Left cardiac atrium (tissue), 4 donors: ENCODE measurements at regions not wholly inside any gene's neighbourhood (a gene's known extent, or its start where the extent isn't known, plus 50 kb on each side); places are given as distances from the start of the nearest gene placed in this dataset.

Experiments used
- ATAC-seq, 2 donors: fragments of 200-7000 bp; cut with Tn5 transposase; one replicate each; pipeline ENCODE4 v1.9.1; 2020; ENCODE audit warnings: mild to moderate bottlenecking in 2 of 2, moderate library complexity in 2 of 2
- DNase-seq: peaks from one replicate; pipeline ENCODE4 v3.0.0-alpha.2; 2020
- intact Hi-C, 2 donors: fragments of 100-400 bp; cut with DNase I; formaldehyde crosslinking; loops; one replicate each; pipeline versions ENCODE4 v1.14.1 to v1.15.1; 2022 to 2023
- donor health status: DM: no; HTN: yes; CAD: no.
- donor health status: DM: no; HTN: yes; CAD: no; lungs with severe emphysema.
- donor health status: DM: yes; HTN: yes; CAD: no.
- donor health status: Dilated cardiomyopathy.

DNA sequence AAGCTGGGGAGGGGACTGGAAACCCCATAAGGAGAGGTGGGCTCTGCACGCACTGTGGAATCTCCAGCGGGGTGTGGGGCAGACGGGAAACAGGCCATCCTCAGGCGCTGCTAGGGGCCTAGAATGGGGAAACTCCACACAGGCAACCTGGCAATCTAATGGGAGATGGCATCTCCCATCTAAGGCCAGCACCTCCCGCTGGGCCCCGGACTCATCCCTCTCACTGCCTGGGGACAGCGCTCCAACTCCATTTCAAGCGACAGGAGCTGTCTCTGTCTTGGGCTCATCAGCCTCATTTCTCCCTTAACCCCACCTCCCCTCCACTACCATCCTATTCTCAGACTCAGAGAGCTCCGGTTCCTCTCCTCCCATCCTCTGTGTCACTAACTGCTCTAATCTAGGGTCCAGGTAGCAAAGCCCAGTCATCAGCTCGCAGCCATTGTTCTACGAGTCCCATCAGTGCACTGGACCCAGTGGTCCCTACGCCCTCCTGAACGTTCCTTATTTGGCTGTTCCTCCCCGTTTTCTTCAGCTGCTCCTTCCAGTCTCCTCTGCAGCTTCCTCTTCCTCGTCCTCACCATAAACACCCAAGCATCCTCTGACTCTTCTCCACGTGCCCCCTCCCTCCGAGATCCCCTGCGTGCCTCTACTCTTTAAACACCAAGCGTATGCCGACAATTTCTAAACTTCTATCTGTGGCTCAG lies 93.4 kb upstream of the CASZ1 start:
- ATAC-seq = no peak
- intact Hi-C loops = no loop called here
- DNase-seq = no peak

DNA sequence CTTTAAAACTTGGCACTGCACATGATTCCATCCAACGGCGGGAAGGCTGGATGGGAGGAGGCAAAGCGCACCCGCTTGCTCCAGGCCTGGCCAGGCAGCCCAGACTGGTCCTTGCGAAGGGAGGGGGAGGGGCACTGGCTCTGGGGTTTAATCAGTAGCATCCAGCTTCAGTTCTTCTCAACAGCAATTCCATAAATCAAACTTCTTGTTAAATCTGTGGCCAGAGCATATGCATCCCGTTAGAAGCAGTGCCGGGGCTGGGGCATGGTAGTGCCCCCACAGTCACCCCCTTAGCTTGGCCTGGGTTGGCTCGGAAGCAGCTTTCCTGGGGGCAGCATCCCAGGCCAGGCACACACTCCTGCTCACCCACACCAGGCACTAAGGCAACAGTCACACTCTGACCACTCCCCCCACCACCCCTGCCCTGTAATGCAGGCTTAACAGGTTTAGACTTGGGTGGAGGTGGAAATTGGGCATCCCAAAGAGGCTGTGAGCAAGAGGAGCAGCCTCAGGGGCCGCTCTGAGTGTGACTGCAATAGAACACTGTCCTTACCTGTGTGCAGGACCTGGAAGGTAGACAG lies 94.1 kb upstream of the CASZ1 start:
- ATAC-seq = no peak
- intact Hi-C loops = no loop called here
- no peak for DNase-seq

DNA sequence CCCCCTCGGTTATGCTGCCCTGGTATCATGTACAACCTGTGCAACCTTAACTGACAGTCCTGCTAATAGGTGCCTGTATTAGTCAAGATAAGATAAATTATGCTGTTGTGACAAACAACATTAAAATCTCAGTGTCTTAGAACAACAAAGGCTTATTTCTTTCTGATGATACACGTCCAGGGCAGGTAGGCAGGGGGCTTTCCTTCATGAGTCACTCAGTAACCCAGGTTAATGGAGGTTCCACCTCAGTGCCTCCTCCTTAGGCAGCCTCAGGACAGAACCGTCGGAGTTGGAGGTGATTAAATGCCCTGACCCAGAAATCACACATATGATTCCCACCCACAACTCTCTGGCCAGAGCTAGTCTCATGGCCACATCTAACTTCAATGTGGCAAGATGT lies 94.6 kb upstream of the CASZ1 start:
- DNase-seq (no peak), ATAC-seq (no peak)
- intact Hi-C loops = no loop called here

DNA sequence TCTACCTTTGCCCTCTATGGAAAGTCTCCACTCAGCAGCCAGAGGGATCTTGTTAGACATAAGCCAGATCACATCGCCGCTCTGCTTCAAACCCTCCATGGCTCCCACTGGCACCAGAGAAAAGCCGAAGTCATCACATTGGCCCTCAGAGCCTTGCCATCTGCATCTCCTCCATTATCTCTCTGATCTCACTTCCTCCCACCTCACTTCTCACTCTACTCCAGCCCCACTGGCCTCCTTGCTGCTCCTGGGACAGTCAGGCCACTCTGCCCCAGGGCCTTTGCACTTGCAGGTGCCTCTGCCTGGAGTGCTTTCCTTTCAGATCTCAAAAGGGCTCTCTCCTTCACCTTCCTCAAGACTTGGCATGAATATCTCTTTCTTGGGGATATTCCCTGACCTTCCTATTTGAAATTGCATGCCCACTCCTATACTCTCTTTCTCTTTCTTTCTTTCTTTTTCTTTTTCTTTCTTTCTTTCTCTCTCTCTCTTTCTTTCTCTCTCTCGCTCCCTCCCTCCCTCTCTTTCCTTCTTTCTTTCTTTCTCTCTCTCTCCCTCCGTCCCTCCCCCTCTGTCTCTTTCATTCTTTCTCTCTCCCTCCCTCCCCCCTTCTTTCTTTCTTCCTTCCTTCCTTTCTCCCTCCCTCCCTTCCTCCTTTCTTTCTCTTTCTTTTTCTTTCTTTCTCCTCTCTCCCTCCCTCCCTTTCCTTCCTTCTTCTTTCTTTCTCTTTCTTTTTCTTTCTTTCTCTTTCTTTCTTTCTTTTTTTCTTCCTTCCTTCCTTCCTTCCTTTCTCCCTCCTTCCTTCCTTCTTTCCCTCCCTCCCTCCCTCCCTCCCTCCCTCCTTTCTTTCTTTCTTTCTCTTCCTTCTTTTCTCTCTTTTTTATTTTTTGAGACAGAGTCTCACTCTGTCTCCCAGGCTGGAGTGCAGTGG lies 96.0 kb upstream of the CASZ1 start:
- ATAC-seq (no peak), DNase-seq (no peak)
- intact Hi-C loops = no loop called here

DNA sequence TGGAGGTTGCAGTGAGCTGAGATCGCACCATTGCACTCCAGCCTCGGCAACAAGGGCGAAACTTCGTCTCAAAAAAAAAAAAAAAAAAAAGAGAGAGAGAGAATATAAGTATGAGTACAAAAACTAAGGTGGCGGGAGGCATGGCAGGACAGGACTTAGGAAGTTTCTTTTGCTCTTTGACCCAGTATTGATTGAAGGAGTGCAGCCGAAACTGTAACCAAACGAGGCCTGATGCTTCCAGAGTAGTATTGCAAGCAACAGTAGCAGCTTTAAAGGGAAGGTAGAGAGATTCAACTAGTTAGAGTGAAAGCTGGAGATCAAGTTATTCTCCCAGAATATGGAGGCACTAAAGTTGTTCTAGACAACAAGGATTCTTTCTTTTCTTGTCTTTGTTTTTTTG lies 99.2 kb upstream of the CASZ1 start:
- DNase-seq (no peak), ATAC-seq (no peak)
- intact Hi-C loops = no loop called here

DNA sequence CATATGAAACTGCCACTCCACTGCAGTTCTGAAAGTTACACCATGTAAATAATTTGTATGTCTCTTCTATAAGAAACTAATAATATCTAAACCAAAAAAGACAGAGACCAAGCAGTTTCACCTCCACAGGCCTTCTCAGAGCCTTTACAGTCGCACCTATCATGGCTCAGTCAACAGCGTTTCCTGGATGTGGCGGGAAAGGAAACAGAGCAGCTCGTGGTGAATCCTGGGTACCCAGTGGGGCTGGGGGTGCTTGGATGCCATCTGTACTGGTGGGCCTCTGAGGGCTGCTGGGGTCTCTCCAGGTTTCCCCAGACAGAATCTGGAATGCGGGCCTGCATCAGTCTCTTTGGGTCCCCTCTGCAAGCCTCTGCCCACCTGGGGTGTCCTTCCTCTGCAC lies 100.2 kb upstream of the CASZ1 start:
- ATAC-seq (no peak), DNase-seq (no peak)
- intact Hi-C loops = no loop called here

DNA sequence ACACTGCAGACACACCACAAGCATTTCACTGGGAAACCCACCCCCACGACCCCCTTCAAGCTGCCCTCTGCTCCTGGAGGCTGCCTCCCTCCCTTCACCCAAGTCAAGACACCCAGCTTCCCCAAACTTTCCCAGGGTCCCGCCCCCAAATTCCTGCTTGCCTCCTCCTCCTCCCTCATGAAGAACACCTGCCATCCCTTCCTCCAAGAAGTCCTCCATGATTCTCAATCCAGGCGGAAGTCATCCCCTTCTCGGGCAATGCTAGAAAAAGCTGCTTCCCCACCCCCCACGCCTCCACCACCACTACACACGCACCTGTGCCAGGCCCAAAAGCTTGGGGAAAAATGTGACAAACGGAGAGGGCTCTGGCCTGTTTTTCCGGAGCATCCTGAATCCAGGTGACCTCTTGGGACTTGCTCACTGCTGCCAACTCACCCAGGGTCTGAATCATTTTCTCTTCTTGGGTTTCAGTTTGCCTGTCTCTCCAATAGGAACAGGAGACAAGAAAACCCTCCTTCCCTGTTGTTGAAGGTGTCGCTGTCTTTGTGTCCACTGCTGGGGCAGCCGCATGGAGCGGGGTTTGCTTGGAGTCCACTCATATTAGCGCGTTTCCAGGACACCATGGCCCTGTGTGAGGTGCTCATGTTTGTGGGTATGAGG lies 101.0 kb upstream of the CASZ1 start:
- intact Hi-C loops = no loop called here
- no peak for DNase-seq
- ATAC-seq = no peak

DNA sequence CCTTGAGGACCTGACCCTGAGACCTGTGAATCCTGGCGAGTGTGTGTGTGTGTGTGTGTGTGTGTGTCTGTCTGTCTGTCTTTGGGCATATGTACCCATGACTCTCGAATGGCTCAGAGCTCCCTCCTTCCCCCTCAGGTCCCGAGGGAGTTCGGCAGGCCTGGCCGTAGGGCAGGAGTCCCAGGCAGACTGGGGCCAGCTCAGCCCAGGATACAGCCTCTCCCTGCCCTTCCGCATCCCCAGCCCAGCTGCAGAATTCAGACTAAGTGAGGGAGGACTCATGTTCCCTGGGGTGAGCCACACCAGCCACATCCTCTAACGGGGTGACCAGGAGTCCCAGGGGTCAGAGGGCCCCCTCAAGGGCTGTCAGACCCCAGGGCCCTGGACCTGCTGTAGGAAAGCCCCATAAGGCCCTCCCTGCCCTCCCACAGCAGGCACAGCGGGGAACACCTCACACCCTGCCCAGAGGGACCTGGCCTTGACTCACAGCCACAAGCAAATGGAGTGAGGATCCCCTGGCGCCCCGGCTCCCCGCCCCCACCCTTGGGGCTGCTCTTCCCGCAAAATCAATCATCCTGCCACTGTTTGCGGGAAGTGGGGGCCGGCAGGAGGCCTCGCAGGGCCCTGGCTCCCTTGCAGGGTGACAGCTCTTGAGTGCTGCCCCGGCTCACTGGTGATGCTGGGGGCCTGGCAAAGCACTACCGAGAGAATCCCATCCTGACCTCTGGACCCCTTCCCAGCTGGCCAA lies 101.7 kb upstream of the CASZ1 start:
- no peak for DNase-seq
- intact Hi-C loops = no loop called here
- no peak for ATAC-seq

DNA sequence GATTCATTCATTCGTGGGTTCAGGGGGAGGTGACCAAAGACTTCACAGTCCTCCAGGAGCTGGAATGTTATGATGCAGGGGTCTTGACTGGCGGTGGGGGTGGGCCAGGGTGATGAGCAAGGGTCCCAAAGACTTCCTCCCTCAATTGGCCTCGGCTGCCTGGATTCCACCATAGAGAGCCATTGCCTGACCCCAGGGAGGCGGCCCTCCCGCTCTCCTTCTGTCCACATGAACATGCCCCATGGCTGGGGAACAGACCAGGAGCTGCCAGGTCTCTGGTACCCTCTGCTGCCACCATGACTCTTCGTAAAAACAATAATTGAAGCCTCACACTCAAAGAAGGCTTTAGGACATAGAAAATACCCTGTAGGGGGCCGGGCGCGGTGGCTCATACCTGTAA lies 102.5 kb upstream of the CASZ1 start:
- DNase-seq = no peak
- no peak for ATAC-seq
- intact Hi-C loops = no loop called here

DNA sequence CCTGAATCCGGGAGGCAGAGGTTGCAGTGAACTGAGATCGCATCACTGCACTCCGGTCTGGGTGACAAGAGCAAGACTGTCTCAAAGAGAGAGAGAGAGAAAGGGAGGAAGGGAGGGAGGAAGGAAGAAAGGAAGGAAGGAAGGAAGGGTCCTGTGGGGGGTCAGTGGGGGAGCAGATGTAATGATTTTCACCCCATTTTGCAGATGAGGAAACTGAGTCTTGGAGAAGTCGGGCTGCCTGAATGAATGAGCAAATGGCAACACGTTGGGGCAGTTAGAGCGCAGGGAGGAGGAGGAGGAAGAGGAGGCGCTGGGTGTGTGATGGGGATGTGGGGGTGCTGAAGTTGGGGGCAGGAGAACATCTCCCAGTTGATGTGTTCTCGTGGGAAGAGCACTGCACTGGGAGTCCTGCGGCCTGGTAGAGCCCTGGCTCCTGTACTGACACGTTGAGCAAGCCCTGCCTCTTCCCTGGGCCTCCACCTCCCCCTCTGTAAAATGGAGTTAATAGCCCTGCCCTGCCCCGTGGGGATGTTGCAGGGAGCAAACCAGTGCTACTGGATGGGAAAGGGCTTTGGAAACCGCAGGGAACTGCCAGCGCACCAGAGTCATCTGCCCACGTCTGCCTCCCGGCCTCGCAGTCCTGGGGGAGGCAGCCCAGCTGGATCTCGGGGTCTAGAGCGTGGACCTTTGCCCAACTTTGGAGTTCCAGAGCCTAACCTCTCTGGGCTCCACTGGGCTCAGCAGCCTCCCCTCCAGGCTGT lies 103.2 kb upstream of the CASZ1 start:
- DNase-seq (peak; percentile 16), ATAC-seq (no peak)
- intact Hi-C loops = no loop called here

DNA sequence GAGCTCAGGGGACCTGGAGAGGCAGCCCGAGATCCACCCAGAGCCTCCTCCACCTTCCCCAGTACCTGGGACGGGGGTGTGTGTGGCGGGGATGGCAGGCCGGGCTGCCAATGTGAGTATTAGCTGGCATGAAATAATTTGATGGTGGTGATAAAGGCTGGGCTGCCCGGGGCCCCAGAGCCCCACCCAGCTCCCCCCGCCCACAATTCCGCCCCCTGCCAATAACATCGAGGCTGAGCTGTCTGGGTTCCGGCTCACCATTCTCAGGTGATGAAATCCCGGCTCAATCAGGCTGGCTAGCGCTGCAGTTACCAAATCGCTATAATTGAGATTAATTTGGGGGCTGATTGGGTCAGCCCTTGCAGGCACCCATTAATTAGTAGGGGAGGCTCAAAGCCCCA lies 103.8 kb upstream of the CASZ1 start:
- DNase-seq = no peak
- peak in 1 of 2 donors; percentile 37 for ATAC-seq
- intact Hi-C loops = no loop called here

DNA sequence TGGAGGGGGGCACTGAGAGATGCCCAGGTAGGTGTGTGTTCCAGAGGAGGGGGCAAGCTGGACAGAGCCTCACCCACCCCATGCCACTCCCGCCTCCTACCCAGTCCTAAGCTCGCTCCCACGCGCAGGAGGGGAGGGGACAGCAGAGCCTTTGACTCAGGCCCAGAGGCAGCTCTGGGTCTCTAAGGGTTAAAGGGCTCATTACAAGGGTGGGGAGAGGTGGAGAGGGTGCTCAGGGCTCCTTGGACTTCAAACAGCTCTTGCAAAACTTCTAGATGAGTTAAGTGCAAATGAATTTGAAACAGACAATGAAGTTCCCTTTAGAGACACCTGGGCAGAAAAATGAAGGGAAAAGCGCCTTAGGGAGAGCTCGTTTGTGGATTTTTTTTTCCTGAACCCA lies 104.2 kb upstream of the CASZ1 start:
- intact Hi-C loops = no loop called here
- DNase-seq (peak; percentile 4), ATAC-seq (peak in 1 of 2 donors; percentile 45)

DNA sequence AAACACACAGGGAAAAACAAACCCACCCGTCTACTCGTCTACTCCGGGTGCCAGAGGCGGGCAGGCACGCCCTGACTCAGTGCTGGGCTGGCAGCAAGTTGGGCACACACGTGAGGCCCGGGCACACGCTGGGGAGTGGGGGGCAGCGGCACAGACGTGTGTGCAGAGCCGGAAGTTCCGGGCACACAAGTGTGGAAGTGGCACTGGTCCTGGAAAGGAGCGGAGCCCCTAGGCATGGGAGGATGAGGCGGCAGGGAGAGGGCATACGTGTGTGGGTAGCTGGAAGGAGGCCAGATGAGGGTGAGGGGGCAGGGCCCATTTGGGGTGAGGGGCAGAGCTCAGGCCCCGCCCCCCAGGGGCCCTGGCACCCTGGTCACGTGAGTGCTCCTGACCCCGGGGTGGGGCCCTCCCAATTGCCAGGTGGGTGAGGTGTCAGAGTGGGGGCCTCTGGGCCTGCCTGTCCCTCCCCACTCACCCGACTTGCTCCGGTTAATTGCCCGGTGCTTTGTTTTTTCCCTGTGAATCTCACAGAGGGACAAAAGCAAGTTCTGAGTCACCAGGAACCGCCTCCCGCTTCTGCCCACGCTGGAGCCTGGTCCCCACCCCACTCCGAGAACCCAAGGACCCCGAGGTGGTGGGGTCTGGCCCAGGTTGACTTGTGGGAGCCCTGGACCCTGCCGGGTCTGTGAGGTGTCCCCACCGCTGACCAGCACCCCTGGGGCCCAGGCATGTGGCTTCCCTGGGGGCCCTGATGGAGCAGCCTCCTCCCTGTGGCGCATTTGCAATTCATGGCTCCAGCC lies 104.8 kb upstream of the CASZ1 start:
- DNase-seq = peak; percentile 16

DNA sequence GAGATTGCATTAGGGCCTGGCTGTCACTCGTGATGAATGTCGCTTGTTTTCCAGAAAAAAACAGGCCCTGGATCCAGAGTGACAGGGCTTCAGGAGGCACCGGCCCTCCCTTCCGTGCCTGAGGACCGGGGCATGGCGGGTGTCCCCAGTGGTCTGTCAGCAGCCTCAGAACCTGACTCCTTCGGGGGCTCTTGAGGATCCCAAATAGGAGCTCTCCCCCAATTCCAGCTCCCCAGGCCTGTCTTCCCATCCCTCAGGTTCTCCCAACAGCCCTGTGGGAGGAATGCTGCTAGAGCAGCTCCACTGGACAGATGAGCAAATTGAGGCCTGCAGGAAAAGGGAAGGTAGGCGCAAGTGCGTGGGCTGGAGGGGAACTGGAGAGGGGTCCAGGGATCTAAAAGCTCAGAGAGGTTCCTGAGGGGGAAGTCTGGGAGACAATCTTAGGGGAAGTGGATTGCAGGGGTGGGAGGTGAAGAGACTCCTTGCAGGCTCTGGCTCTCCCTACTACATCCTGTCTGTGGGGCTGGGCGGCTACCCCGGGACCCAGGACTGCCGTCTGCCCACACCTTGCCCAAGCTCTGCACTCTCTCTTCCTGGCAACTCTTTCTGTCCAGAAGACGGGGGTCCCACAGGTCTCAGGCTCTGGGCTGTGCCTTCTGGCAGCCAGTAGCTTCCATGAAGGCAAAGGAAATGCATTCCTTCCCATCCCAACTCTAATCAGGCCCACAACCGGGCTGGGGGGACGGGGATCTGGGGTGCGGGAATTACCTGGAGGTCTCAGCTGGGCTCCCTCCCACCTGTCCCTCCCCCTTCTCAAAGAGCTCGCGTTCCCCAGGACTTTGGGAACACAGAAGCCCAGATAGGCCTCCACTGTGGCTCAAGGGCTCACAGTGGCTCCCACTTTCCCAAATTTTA lies 105.7 kb upstream of the CASZ1 start:
- peak; percentile 5 for DNase-seq

More for the DNA sequence above, 104.8 kb upstream of the CASZ1 start:
- intact Hi-C loops = no loop called here
- ATAC-seq = peak in 1 of 2 donors; percentile 49

DNA sequence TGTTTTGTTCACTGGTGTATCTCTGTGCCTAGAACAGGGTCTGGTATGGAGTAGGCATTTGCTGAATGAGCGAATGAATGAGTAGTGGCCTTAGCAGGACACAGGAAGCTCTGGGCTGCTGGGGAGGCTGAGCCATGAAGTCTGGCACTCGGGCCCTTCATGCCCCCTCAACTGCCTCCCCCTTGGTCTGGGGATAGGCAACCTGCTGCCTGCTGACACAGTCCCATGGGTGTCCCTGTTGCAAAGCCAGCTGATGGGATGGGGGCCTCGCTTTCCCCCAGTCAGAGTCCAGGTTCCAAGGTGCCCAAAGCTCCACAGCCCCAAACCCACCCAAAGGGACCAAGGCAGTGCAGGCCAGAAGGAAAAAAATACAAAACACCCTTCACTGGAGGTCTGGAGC lies 107.0 kb upstream of the CASZ1 start:
- ATAC-seq (no peak), DNase-seq (peak; percentile 7)
- intact Hi-C loops = no loop called here

More for the DNA sequence above, 105.7 kb upstream of the CASZ1 start:
- no peak for ATAC-seq
- intact Hi-C loops = no loop called here

DNA sequence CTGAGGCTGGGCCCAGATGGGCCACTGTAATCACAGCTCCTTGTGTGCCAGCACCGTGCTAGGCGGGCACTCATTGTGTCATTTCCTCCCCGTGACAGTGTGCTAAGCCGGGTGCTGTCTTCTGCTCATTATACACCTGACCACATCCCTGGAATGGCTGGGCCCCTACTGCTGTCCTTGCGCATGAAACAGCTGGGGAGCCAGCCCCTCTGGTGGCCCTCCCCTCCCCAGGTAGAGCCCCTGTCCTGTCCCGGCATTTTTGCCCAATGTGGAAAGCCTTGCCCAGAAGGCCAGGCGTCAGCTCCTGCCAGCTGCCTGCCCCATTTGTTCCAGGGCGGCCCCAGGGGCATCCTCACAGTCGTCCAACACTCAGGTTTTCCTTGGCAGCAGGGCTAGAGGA lies 107.4 kb upstream of the CASZ1 start:
- peak; percentile 7 for DNase-seq
- intact Hi-C loops = no loop called here
- peak in 1 of 2 donors; percentile 39 for ATAC-seq
